OCI-LY7 (cell line): ENCODE measurements at regions not wholly inside any gene's neighbourhood (a gene's known extent, or its start where the extent isn't known, plus 50 kb on each side); places are given as distances from the start of the nearest gene placed in this dataset.

ENCODE experiments used
- CTCF ChIP-seq: fragments of 200-600 bp; sonication (generic); conservative IDR thresholded peaks from 2 replicates; pipeline ENCODE4 v1.5.1; 2014; ENCODE audit warnings: mild to moderate bottlenecking, antibody characterized with exemption, low read length, moderate library complexity, mixed read lengths
- EZH2phosphoT487 ChIP-seq: fragments of 200-600 bp; sonication (generic); IDR thresholded peaks from 2 replicates; pipeline ENCODE4 v1.6.1; 2018; ENCODE audit warnings: low read depth, borderline replicate concordance, mild to moderate bottlenecking, mixed run types, antibody characterized with exemption, low read length, moderate library complexity, mixed read lengths

DNA sequence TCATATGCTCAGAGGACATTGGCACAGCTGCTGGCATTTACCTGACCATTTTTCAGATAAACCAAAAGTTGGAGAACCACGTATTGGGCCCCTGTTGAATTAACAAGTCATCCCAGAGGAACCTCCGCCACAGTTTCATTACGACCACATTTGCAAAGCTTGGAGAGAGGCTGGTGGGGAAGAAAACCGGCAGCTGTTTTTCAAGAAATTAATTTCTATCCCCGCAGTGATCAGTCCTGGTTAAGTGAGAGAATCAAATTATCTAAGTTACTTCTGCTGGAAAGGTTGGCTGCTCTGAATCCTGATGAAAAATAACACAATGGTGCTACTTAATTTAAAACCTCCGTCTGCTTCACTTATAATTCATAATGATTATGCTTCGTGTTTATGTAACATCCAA is 737.1 kb upstream of the AUTS2 start:
- TF ChIP-seq CTCF, result no peak
- TF ChIP-seq EZH2phosphoT487, result no peak
